SK-N-SH (cell line): ENCODE measurements at regions not wholly inside any gene's neighbourhood (a gene's known extent, or its start where the extent isn't known, plus 50 kb on each side); places are given as distances from the start of the nearest gene placed in this dataset.
"Not testable (repeated sequence)": the region's sequence is repeated elsewhere in the genome, so short reads cannot be mapped to it uniquely, and the experiment has no call there.

Experiments used
- CTCF ChIA-PET: fragments of 300-600, 350-600 bp; formaldehyde crosslinking; extraction: SDS; loops from one replicate; lab custom pipeline; 2021; lab: Yijun Ruan, JAX
- POLR2A ChIA-PET: fragments of 350-600 bp; sonication (Branson Sonifier 250); formaldehyde crosslinking; extraction: SDS; loops from one replicate; lab custom pipeline; 2020; ENCODE audit warnings: antibody characterized with exemption, inconsistent platforms; lab: Yijun Ruan, JAX
- DNase-seq: peaks from one replicate; pipeline ENCODE4 v3.0.0; 2012
- H2AFZ ChIP-seq: fragments of 200-600 bp; sonication (generic); 2 replicates; pipeline ENCODE4 v1.8.1; 2016; ENCODE audit warnings: antibody characterized with exemption, mild to moderate bottlenecking, low read depth
- H3F3A ChIP-seq: fragments of 200-600 bp; sonication (generic); replicated peaks from 2 replicates; pipeline ENCODE3; 2016; ENCODE audit warnings: antibody characterized with exemption, mild to moderate bottlenecking; ENCODE audit not compliant: insufficient read depth
- H3K27ac ChIP-seq, 2 experiments: fragments of 200-500 bp in 1 of 2; fragments of 200-600 bp in 1 of 2; sonication (Bioruptor generic) in 1 of 2; sonication (generic), shearing (Covaris generic) in 1 of 2; 2 replicates each; pipeline versions ENCODE4 v1.5.1 to v1.6.1; 2014 to 2016; ENCODE audit warnings: low read depth in 2 of 2, inconsistent platforms in 1 of 2, low read length in 1 of 2, mild to moderate bottlenecking in 1 of 2, mixed read lengths in 1 of 2
- H3K27me3 ChIP-seq: fragments of 200-600 bp; sonication (generic), shearing (Covaris generic); 2 replicates; pipeline ENCODE4 v1.6.1; 2016; ENCODE audit warnings: mixed run types; ENCODE audit not compliant: insufficient read depth
- H3K36me3 ChIP-seq, 2 experiments: fragments of 200-500 bp in 1 of 2; fragments of 200-600 bp in 1 of 2; sonication (Bioruptor generic) in 1 of 2; sonication (generic) in 1 of 2; replicated peaks in 1 of 2; 2 replicates each; pipeline versions ENCODE3 to v1.5.1; 2014 to 2016; ENCODE audit warnings: low read length in 1 of 2, mild to moderate bottlenecking in 1 of 2; ENCODE audit not compliant: insufficient read depth in 2 of 2, control insufficient read depth in 1 of 2
- H3K4me1 ChIP-seq, 2 experiments: fragments of 200-500 bp in 1 of 2; fragments of 200-600 bp in 1 of 2; sonication (Bioruptor generic) in 1 of 2; sonication (generic), shearing (Covaris generic) in 1 of 2; 2 replicates each; pipeline versions ENCODE4 v1.5.1 to v1.6.1; 2014 to 2016; ENCODE audit warnings: low read depth in 1 of 2, low read length in 1 of 2, mixed run types in 1 of 2; ENCODE audit not compliant: insufficient read depth in 2 of 2, control insufficient read depth in 1 of 2
- H3K4me2 ChIP-seq: fragments of 200-600 bp; sonication (generic), shearing (Covaris generic); 2 replicates; pipeline ENCODE4 v1.6.1; 2017; ENCODE audit warnings: mixed run types
- H3K4me3 ChIP-seq, 2 experiments: fragments of 200-500 bp in 1 of 2; fragments of 200-600 bp in 1 of 2; sonication (Bioruptor generic) in 1 of 2; sonication (generic), shearing (Covaris generic) in 1 of 2; 2 replicates each; pipeline versions ENCODE4 v1.5.1 to v1.8.1; 2014 to 2016; ENCODE audit warnings: low read depth in 2 of 2, inconsistent platforms in 1 of 2, low read length in 1 of 2, mild to moderate bottlenecking in 1 of 2, mixed read lengths in 1 of 2, moderate library complexity in 1 of 2
- H3K79me2 ChIP-seq: fragments of 200-600 bp; sonication (generic); 2 replicates; pipeline ENCODE4 v1.8.1; 2017; ENCODE audit warnings: mild to moderate bottlenecking; ENCODE audit not compliant: insufficient read depth
- H3K9ac ChIP-seq: fragments of 200-600 bp; sonication (generic); 2 replicates; pipeline ENCODE4 v1.6.1; 2017; ENCODE audit warnings: mixed run types
- H3K9me2 ChIP-seq: fragments of 200-600 bp; sonication (generic); 2 replicates; pipeline ENCODE4 v1.6.1; 2017; ENCODE audit warnings: mixed run types
- H3K9me3 ChIP-seq: fragments of 200-600 bp; sonication (generic); 2 replicates; pipeline ENCODE4 v1.6.1; 2017; ENCODE audit warnings: mixed run types, mild to moderate bottlenecking, moderate library complexity
- H4K20me1 ChIP-seq: fragments of 200-600 bp; sonication (generic); 2 replicates; pipeline ENCODE4 v1.6.1; 2017; ENCODE audit warnings: mild to moderate bottlenecking, mixed run types; ENCODE audit not compliant: insufficient read depth
- NFIC ChIP-seq: IDR thresholded peaks from 2 replicates; pipeline ENCODE4 v1.4.0; 2012; ENCODE audit warnings: borderline replicate concordance
- NRF1 ChIP-seq: IDR thresholded peaks from 2 replicates; pipeline ENCODE4 v1.6.1; 2012; ENCODE audit warnings: low read depth, mild to moderate bottlenecking, low read length
- POLR2AphosphoS5 ChIP-seq: IDR thresholded peaks from 2 replicates; pipeline ENCODE4 v1.6.1; 2012; ENCODE audit warnings: low read depth, low read length
- TAF1 ChIP-seq: IDR thresholded peaks from 2 replicates; pipeline ENCODE4 v1.6.1; 2012; ENCODE audit warnings: low read depth, mild to moderate bottlenecking, low read length, moderate library complexity, borderline replicate concordance
- WGBS: methylation state at CpG from one replicate; pipeline ENCODE4 v1.1.6; 2017; ENCODE audit warnings: low lambda C conversion rate; 5-methylcytosine and 5-hydroxymethylcytosine counted together
- TF ChIP-seq, protein P1 (sequence below): IDR thresholded peaks from 2 replicates; pipeline ENCODE4 v1.6.1; 2012; ENCODE audit warnings: mild to moderate bottlenecking, low read depth, low read length, moderate library complexity
- TF ChIP-seq, protein P2 (sequence below): IDR thresholded peaks from 2 replicates; pipeline ENCODE4 v1.4.0; 2012; ENCODE audit warnings: low read depth, borderline replicate concordance

DNA sequence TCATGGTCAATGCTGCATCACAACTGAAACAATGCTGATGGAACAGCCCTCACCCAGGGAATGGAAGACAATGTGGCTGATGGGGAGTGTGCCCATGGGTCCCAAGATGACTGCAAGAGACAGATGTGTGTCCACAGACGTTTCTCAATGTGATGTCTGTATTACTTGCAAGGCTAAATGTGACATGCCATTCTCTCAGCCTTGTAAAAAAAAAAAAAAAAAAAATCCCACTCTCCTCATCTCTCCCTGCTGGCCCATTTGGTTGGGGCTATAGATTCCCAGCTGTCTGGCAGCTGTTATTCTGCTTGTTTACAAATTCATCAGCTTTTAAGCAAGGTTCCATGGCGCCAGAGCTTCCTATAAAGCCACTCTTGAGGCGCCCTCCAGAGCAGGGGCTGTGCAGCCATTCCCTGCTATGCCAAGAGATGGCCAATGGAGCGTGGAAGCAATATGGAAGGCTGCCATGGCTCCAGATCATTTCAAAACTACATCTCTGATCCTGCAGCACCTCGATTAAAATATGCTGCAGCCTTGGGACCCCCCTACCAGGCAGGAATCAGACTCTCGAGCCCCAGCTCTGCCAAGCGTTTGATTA is 294.8 kb downstream of the FOXO1 start:
- ChIA-PET POLR2A (no interaction called here), CTCF (interaction anchor here (1.1 kb wide), 1 partner anchor 311 kb away, joined by 4 read pairs; no protein-coding TSS in a partner anchor)
- Histone ChIP-seq H3K4me3 (no peak overlapping the region), H3F3A (no peaks in the 10 kb centered on the region), H3K79me2 (no peaks in the 10 kb centered on the region), H3K4me2 (no peak overlapping the region), H4K20me1 (no peaks in the 10 kb centered on the region), H3K4me1 (peaks cover 0 to 18% of the 10 kb centered on the region in 2 experiments; a peak in 1 of 4 replicates), H3K9ac (no peak overlapping the region), H3K9me2 (no peaks in the 10 kb centered on the region), H3K27ac (no peak overlapping the region), H3K36me3 (no peaks in the 10 kb centered on the region), H2AFZ (no peak overlapping the region), H3K9me3 (no peaks in the 10 kb centered on the region), H3K27me3 (no peaks in the 10 kb centered on the region)
- DNase-seq = no peak
- no peak for TF ChIP-seq TAF1
- no peak for TF ChIP-seq POLR2AphosphoS5
- TF ChIP-seq, protein P1, sequence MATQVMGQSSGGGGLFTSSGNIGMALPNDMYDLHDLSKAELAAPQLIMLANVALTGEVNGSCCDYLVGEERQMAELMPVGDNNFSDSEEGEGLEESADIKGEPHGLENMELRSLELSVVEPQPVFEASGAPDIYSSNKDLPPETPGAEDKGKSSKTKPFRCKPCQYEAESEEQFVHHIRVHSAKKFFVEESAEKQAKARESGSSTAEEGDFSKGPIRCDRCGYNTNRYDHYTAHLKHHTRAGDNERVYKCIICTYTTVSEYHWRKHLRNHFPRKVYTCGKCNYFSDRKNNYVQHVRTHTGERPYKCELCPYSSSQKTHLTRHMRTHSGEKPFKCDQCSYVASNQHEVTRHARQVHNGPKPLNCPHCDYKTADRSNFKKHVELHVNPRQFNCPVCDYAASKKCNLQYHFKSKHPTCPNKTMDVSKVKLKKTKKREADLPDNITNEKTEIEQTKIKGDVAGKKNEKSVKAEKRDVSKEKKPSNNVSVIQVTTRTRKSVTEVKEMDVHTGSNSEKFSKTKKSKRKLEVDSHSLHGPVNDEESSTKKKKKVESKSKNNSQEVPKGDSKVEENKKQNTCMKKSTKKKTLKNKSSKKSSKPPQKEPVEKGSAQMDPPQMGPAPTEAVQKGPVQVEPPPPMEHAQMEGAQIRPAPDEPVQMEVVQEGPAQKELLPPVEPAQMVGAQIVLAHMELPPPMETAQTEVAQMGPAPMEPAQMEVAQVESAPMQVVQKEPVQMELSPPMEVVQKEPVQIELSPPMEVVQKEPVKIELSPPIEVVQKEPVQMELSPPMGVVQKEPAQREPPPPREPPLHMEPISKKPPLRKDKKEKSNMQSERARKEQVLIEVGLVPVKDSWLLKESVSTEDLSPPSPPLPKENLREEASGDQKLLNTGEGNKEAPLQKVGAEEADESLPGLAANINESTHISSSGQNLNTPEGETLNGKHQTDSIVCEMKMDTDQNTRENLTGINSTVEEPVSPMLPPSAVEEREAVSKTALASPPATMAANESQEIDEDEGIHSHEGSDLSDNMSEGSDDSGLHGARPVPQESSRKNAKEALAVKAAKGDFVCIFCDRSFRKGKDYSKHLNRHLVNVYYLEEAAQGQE = no peak
- TF ChIP-seq NFIC = no peak
- TF ChIP-seq, protein P2, sequence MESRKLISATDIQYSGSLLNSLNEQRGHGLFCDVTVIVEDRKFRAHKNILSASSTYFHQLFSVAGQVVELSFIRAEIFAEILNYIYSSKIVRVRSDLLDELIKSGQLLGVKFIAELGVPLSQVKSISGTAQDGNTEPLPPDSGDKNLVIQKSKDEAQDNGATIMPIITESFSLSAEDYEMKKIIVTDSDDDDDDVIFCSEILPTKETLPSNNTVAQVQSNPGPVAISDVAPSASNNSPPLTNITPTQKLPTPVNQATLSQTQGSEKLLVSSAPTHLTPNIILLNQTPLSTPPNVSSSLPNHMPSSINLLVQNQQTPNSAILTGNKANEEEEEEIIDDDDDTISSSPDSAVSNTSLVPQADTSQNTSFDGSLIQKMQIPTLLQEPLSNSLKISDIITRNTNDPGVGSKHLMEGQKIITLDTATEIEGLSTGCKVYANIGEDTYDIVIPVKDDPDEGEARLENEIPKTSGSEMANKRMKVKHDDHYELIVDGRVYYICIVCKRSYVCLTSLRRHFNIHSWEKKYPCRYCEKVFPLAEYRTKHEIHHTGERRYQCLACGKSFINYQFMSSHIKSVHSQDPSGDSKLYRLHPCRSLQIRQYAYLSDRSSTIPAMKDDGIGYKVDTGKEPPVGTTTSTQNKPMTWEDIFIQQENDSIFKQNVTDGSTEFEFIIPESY = no peak
- TF ChIP-seq NRF1 = no peak
- WGBS = 43% methylated on average over 7 of the region's 7 CpGs

DNA sequence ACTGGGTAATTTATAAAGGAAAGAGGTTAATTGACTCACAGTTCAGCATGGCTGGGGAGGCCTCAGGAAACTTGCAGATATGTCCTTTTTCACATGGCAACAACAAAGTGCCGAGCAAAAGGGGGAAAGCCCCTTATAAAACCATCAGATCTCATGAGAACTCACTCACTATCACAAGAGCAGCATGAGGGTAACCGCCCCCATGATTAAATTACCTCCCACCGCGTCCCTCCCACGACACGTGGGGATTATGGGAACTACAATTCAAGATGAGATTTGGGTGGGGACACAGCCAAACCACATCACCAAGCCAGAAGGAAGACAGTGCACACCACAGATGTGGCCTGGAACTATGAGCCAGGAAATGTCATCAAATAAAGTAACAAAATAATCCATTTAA is 292.8 kb downstream of the FOXO1 start:
- POLR2A ChIA-PET, H3K9me2 ChIP-seq, CTCF ChIA-PET, H2AFZ ChIP-seq, DNase-seq, H3K4me3 ChIP-seq, H4K20me1 ChIP-seq, H3F3A ChIP-seq, H3K27me3 ChIP-seq, H3K36me3 ChIP-seq, H3K4me2 ChIP-seq, H3K27ac ChIP-seq, H3K79me2 ChIP-seq, H3K9me3 ChIP-seq, H3K9ac ChIP-seq: not testable (repeated sequence)
- peaks cover 0 to 19% of the 10 kb centered on the region in 2 experiments; a peak in 1 of 4 replicates for H3K4me1 ChIP-seq
- WGBS = 67% methylated on average over 6 of the region's 6 CpGs
